ENCODE measurements at regions not wholly inside any gene's neighbourhood (a gene's known extent, or its start where the extent isn't known, plus 50 kb on each side); places are given as distances from the start of the nearest gene placed in this dataset.
A peak's percentile ranks its signal among the peaks of the same experiment; 100 is the strongest.
"Not testable (repeated sequence)": the region's sequence is repeated elsewhere in the genome, so short reads cannot be mapped to it uniquely, and the experiment has no call there.

DNA sequence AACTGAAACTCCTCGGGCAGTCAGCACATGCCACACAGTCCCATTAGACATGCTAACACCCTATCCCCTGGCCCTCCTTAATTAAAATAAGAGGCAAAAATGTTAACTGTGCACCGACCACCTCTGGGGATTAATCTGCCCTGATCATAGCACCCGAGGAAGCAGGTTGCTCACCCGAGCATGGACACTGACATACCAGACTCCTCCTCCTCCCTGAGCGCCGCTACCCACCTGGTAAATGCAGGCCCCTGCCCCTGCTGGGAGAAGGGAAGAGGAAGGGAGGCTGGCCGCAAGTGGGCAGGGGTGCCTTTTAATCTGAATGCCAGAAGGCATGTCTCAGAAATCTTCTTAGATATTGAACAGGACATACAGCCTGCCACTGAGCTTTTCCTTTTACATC is 360.9 kb downstream of the RRAGC start:
- peak overlapping the region; percentile 26 for H3K4me3 Mint-ChIP-seq
- ATAC-seq (ENCODE audit: low read depth): peak; percentile 78
- H3K27ac Mint-ChIP-seq: no peak overlapping the region
- CTCF ChIA-PET: interaction anchor here (0.9 to 2.7 kb wide), 2 partner anchors 9 to 24 kb away, joined by 5 to 10 read pairs; no protein-coding TSS in a partner anchor
- intact Hi-C loops (cut with micrococcal nuclease): loop anchor here (5.0 kb wide), 1 partner anchor 451 kb away; the partner anchor contains the start of gene POU3F1
- peaks cover 18% of the 10 kb centered on the region for H3K4me1 Mint-ChIP-seq
- peaks cover 2% of the 10 kb centered on the region for H3K27me3 Mint-ChIP-seq
- DNase-seq: no peak
- POLR2A ChIA-PET: interaction anchor here (2.3 kb wide), 1 partner anchor 23 kb away, joined by 17 read pairs; no protein-coding TSS in a partner anchor
- TF ChIP-seq, protein P1, sequence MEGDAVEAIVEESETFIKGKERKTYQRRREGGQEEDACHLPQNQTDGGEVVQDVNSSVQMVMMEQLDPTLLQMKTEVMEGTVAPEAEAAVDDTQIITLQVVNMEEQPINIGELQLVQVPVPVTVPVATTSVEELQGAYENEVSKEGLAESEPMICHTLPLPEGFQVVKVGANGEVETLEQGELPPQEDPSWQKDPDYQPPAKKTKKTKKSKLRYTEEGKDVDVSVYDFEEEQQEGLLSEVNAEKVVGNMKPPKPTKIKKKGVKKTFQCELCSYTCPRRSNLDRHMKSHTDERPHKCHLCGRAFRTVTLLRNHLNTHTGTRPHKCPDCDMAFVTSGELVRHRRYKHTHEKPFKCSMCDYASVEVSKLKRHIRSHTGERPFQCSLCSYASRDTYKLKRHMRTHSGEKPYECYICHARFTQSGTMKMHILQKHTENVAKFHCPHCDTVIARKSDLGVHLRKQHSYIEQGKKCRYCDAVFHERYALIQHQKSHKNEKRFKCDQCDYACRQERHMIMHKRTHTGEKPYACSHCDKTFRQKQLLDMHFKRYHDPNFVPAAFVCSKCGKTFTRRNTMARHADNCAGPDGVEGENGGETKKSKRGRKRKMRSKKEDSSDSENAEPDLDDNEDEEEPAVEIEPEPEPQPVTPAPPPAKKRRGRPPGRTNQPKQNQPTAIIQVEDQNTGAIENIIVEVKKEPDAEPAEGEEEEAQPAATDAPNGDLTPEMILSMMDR (IDR thresholded peaks at IDR 0.05): no peak
- no peaks in the 10 kb centered on the region for H3K36me3 Mint-ChIP-seq (ENCODE audit: low read depth)
- no peaks in the 10 kb centered on the region for H3K9me3 Mint-ChIP-seq

DNA sequence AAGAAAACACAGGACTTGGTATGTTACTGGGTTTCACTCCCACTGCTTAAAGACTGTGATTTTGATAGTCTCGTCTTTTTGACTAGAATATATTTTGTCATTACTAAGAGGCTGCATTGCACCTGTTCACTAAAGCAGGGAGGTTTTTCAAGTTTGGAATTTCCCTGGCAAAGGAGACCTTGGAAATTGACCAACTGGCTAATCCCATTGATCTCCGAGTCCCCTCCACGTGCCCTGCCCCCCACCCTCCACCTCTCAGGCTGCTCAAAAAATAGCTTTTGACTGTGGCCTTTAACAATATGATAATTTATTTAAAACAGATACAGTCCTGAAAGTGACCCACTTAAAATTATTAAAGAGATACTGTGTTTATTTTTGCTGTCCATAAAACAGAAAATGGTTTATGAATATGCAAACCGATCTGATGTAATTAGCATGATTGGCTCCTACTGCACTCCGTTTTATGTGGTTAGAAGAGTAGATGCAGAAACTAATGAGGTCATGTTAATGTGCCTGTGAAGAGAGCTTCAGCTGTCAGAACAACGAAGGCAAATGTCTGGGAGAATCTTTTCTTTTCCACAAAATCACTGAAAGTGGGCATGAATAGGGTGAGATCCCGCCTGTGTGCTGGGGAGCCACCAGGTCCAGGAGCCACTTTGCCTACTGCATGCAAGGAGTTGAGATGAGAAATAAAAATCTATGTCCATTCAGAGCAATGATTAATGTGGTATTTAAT is 361.5 kb downstream of the RRAGC start:
- Mint-ChIP-seq H3K27ac (no peak overlapping the region), H3K27me3 (no peaks in the 10 kb centered on the region), H3K4me1 (peaks cover 21% of the 10 kb centered on the region), H3K4me3 (peak overlapping the region; percentile 26), H3K9me3 (no peaks in the 10 kb centered on the region), H3K36me3 (ENCODE audit: low read depth) (no peaks in the 10 kb centered on the region)
- CTCF ChIA-PET: interaction anchor here (0.9 to 2.7 kb wide), 2 partner anchors 8 to 23 kb away, joined by 5 to 10 read pairs; no protein-coding TSS in a partner anchor
- DNase-seq (no peak), ATAC-seq (ENCODE audit: low read depth) (no peak)
- intact Hi-C loops (cut with micrococcal nuclease): loop anchor here (5.0 kb wide), 1 partner anchor 451 kb away; the partner anchor contains the start of gene POU3F1
- TF ChIP-seq, protein P1 (IDR thresholded peaks at IDR 0.05): no peak
- POLR2A ChIA-PET: interaction anchor here (0.7 to 2.3 kb wide), 2 partner anchors 23 to 179 kb away, joined by 4 to 17 read pairs; no protein-coding TSS in a partner anchor

DNA sequence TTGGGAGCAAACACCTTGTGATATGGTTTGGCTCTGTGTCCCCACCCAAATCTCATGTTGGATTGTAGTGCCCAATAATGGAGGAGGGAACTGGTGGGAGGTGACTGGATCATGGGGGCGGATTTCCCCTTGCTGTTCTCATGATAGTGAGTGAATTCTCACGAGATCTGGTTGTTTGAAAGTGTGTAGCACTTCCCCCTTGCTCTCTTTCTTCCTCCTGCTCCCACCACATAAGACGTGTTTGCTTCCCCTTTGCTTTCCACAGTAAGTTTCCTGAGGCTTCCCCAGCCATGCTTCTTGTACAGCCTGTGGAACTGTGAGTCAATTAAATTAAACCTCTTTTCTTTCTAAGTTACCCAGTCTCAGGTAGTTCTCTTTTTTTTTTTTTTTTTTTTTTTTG is 366.3 kb downstream of the RRAGC start:
- CTCF ChIA-PET, H3K4me1 Mint-ChIP-seq: not testable (repeated sequence)

DNA sequence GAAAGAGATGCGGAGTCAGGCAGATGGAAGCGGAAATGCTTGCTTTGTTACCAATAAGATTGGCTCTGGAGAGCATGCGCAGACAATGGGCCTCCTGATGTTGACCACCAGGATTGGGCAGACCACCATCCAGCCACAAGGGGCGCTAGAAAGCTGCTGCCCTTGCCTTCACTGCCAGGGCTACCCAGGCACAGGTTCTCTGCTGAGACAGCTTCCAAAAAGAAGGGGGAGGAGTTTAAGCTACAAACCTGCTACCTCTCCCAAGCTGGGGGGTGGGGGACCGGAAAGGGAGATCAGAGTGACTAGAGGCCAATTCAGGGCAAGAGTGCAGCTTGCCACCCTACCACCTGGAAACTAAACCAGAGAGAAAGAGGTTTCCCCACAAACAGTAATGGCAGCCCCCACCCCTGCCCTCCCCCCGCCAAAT is 369.7 kb downstream of the RRAGC start:
- Mint-ChIP-seq H3K36me3 (ENCODE audit: low read depth) (no peaks in the 10 kb centered on the region), H3K9me3 (no peaks in the 10 kb centered on the region), H3K4me1 (peaks cover 14% of the 10 kb centered on the region), H3K27me3 (peaks cover 3% of the 10 kb centered on the region), H3K4me3 (no peak overlapping the region), H3K27ac (peak overlapping the region; percentile 20)
- ATAC-seq (ENCODE audit: low read depth) (peak; percentile 77), DNase-seq (no peak)
- intact Hi-C loops (cut with micrococcal nuclease): loop anchor here (2.0 to 5.0 kb wide), 2 partner anchors 15 to 97 kb away; no protein-coding TSS in a partner anchor
- POLR2A ChIA-PET: interaction anchor here (0.7 to 2.6 kb wide), 2 partner anchors 14 to 38 kb away, joined by 3 to 21 read pairs; no protein-coding TSS in a partner anchor
- CTCF ChIA-PET: interaction anchor here (0.6 to 2.0 kb wide), 8 partner anchors 9 to 242 kb away, joined by 3 to 7 read pairs (median 4); no protein-coding TSS in a partner anchor
- TF ChIP-seq, protein P1 (IDR thresholded peaks at IDR 0.05): no peak

More for the DNA sequence above, 366.3 kb downstream of the RRAGC start:
- H3K36me3 Mint-ChIP-seq (ENCODE audit: low read depth); DNase-seq; H3K4me3 Mint-ChIP-seq; ATAC-seq (ENCODE audit: low read depth); H3K27me3 Mint-ChIP-seq; H3K9me3 Mint-ChIP-seq: not testable (repeated sequence)
- H3K27ac Mint-ChIP-seq: peak overlapping the region; percentile 59
- intact Hi-C loops (cut with micrococcal nuclease): loop anchor here (5.0 kb wide), 1 partner anchor 94 kb away; no protein-coding TSS in a partner anchor
- POLR2A ChIA-PET: interaction anchor here (2.5 kb wide), 1 partner anchor 17 kb away, joined by 6 read pairs; no protein-coding TSS in a partner anchor

DNA sequence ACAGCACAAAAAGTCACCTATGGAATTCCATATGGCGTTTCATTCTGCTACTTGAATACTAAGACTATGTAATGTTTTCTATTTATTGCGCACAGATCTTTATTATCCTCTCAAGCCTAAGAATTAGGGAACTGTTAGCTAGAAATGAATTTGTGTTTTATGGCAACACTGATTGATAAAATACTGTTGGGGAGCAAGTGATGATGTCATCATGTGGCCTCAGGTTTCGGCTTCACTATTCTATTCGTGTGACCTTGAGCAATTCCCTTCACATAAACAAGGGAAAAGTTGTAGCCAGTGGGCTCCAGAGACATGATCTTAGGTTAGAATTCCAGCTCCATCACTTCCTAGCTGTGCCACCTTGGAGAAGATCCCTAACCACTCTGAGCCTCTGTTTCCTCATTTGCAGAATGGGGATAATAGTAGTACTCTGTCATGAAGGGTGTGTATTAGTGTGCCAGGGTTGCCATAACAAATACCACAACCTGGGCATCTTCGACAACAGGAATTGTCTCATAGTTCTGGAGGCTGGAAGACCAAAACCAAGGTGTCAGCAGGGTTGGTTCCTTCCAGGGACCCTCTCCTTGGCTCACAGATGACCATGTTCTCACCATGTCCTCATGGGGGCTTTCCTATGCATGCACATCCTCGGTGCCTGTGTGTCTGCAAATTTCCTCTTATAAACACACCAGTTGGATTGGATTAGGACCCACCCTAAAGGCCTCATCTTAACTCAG is 371.2 kb downstream of the RRAGC start:
- no peak for DNase-seq
- TF ChIP-seq, protein P1 (IDR thresholded peaks at IDR 0.05): no peak
- no peaks in the 10 kb centered on the region for H3K9me3 Mint-ChIP-seq
- H3K4me3 Mint-ChIP-seq: no peak overlapping the region
- H3K36me3 Mint-ChIP-seq (ENCODE audit: low read depth): no peaks in the 10 kb centered on the region
- POLR2A ChIA-PET: interaction anchor here (2.6 to 5.2 kb wide), 2 partner anchors 13 kb away, joined by 21 to 31 read pairs; no protein-coding TSS in a partner anchor
- H3K27me3 Mint-ChIP-seq: peaks cover 3% of the 10 kb centered on the region
- CTCF ChIA-PET: no interaction called here
- H3K27ac Mint-ChIP-seq: no peak overlapping the region
- intact Hi-C loops (cut with micrococcal nuclease): no loop called here
- H3K4me1 Mint-ChIP-seq: peaks cover 22% of the 10 kb centered on the region
- ATAC-seq (ENCODE audit: low read depth): no peak

Measured in activated B cell treated with CpG ODN at 0.5 μM for 24 hours (primary cell).